ENCODE measurements at regions not wholly inside any gene's neighbourhood (a gene's known extent, or its start where the extent isn't known, plus 50 kb on each side); places are given as distances from the start of the nearest gene placed in this dataset.

DNA sequence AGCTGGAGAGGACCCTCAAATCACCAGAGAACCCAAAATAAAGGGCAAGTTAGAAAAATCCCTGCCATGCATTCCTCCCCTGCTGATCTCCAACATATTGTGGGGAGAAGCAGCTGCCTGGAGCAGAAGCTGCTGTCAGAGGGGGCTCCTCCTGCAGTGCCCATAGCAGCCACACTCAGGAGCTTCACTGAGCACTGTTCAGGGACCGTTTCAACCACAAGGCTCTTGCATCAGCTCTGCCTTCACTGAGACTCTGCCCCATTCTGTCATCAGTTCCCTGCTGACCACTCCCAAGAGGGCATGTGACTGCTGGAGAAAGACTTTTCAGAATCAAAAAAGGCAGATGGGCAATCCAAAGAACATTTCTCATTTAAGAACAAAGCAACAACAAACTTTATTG lies 392.7 kb downstream of the GALC start:
- TF ChIP-seq, protein P1, sequence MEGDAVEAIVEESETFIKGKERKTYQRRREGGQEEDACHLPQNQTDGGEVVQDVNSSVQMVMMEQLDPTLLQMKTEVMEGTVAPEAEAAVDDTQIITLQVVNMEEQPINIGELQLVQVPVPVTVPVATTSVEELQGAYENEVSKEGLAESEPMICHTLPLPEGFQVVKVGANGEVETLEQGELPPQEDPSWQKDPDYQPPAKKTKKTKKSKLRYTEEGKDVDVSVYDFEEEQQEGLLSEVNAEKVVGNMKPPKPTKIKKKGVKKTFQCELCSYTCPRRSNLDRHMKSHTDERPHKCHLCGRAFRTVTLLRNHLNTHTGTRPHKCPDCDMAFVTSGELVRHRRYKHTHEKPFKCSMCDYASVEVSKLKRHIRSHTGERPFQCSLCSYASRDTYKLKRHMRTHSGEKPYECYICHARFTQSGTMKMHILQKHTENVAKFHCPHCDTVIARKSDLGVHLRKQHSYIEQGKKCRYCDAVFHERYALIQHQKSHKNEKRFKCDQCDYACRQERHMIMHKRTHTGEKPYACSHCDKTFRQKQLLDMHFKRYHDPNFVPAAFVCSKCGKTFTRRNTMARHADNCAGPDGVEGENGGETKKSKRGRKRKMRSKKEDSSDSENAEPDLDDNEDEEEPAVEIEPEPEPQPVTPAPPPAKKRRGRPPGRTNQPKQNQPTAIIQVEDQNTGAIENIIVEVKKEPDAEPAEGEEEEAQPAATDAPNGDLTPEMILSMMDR (IDR thresholded peaks at IDR 0.05; ENCODE audit: unreplicated experiment), result no peak
- no peaks in the 10 kb centered on the region for H3K4me1 Mint-ChIP-seq (ENCODE audit: low read depth, unreplicated experiment)
- CTCF ChIA-PET, result no interaction called here
- intact Hi-C loops (cut with micrococcal nuclease; ENCODE audit: unreplicated experiment), result no loop called here
- no peak overlapping the region for H3K4me3 Mint-ChIP-seq (ENCODE audit: low read depth, unreplicated experiment)
- no peaks in the 10 kb centered on the region for H3K36me3 Mint-ChIP-seq (ENCODE audit: insufficient read depth, unreplicated experiment)
- no TSS peak for BruUV-seq (replicated peaks)
- H3K27me3 Mint-ChIP-seq (ENCODE audit: unreplicated experiment), result no peaks in the 10 kb centered on the region
- peaks cover 8% of the 10 kb centered on the region for H3K9me3 Mint-ChIP-seq (ENCODE audit: low read depth, unreplicated experiment)
- DNase-seq, result no peak
- H3K27ac Mint-ChIP-seq (ENCODE audit: unreplicated experiment), result no peak overlapping the region

DNA sequence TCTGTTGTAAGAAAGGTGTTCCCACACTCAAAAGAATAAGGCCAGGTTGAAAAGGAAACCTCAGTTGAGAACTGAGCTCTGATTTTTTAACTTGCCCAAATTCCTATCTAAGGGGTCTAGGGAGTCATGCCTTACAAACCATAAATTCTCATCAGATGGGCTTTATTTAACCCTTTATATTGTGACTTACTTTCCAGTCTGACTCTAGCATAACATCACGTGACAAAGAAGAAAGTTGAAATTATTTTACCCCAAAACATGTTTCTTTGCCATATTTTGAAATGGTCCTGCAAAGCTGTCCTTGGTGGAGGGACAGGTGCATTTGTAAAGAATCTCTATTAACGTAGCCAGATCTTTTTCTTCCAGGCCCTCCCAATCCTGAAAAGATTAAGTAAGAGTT lies 411.7 kb downstream of the GALC start:
- no peaks in the 10 kb centered on the region for H3K27me3 Mint-ChIP-seq (ENCODE audit: unreplicated experiment)
- no peak overlapping the region for H3K27ac Mint-ChIP-seq (ENCODE audit: unreplicated experiment)
- DNase-seq, result no peak
- CTCF ChIA-PET, result no interaction called here
- no TSS peak for BruUV-seq (replicated peaks)
- H3K36me3 Mint-ChIP-seq (ENCODE audit: insufficient read depth, unreplicated experiment), result no peaks in the 10 kb centered on the region
- no peak overlapping the region for H3K4me3 Mint-ChIP-seq (ENCODE audit: low read depth, unreplicated experiment)
- intact Hi-C loops (cut with micrococcal nuclease; ENCODE audit: unreplicated experiment), result no loop called here
- no peaks in the 10 kb centered on the region for H3K9me3 Mint-ChIP-seq (ENCODE audit: low read depth, unreplicated experiment)
- TF ChIP-seq, protein P1 (IDR thresholded peaks at IDR 0.05; ENCODE audit: unreplicated experiment), result no peak
- peaks cover 9% of the 10 kb centered on the region for H3K4me1 Mint-ChIP-seq (ENCODE audit: low read depth, unreplicated experiment)

DNA sequence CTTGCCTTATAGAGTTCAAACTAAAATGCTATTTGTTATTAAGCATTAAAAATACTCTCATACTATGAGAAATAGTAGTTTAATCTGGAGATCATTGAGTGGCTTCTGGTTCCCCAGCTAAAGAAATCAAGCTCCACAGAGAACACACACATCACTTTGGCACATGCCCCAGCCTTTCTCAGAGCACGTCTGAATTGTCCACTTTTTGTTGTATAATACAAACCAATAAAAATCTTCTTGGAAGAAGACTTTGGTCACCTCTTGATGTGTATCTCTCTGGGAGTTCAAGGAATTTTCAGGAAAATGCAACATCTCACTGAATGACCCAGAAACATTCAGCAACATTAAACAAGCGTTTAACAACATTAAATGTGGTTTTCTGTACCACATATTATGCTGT lies 413.9 kb downstream of the GALC start:
- Mint-ChIP-seq H3K4me1 (ENCODE audit: low read depth, unreplicated experiment) (peaks cover 9% of the 10 kb centered on the region), H3K27ac (ENCODE audit: unreplicated experiment) (no peak overlapping the region), H3K27me3 (ENCODE audit: unreplicated experiment) (no peaks in the 10 kb centered on the region), H3K4me3 (ENCODE audit: low read depth, unreplicated experiment) (no peak overlapping the region), H3K36me3 (ENCODE audit: insufficient read depth, unreplicated experiment) (no peaks in the 10 kb centered on the region), H3K9me3 (ENCODE audit: low read depth, unreplicated experiment) (no peaks in the 10 kb centered on the region)
- BruUV-seq (replicated peaks), result no TSS peak
- TF ChIP-seq, protein P1 (IDR thresholded peaks at IDR 0.05; ENCODE audit: unreplicated experiment), result no peak
- intact Hi-C loops (cut with micrococcal nuclease; ENCODE audit: unreplicated experiment), result no loop called here
- no peak for DNase-seq
- CTCF ChIA-PET, result interaction anchor here (0.7 kb wide), 1 partner anchor 12 kb away, joined by 3 read pairs; no protein-coding TSS in a partner anchor

DNA sequence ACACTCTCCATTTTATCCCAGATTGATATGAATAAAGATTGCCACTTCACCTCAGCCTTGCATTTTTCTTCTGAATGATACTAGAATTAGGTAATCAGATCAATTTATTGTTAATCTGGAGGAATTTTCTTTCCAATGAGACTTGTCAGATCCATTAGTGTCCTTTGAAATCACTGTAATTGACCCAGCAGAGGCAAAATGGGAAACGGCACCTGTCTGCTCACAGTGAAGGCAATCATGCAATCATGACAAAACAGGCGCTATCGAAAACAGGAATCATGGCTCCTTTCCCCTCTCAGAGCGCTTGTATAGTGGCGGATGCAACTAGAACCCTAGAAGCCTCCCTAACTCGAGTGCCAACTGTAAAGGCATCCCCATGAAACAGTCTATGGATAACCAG lies 417.6 kb downstream of the GALC start:
- CTCF ChIA-PET, result no interaction called here

More for the DNA sequence above, 417.6 kb downstream of the GALC start:
- TF ChIP-seq, protein P1 (IDR thresholded peaks at IDR 0.05; ENCODE audit: unreplicated experiment), result no peak
- no peak for DNase-seq
- Mint-ChIP-seq H3K4me3 (ENCODE audit: low read depth, unreplicated experiment) (no peak overlapping the region), H3K9me3 (ENCODE audit: low read depth, unreplicated experiment) (no peaks in the 10 kb centered on the region), H3K36me3 (ENCODE audit: insufficient read depth, unreplicated experiment) (no peaks in the 10 kb centered on the region), H3K27ac (ENCODE audit: unreplicated experiment) (no peak overlapping the region), H3K27me3 (ENCODE audit: unreplicated experiment) (no peaks in the 10 kb centered on the region), H3K4me1 (ENCODE audit: low read depth, unreplicated experiment) (no peaks in the 10 kb centered on the region)
- no TSS peak for BruUV-seq (replicated peaks)
- intact Hi-C loops (cut with micrococcal nuclease; ENCODE audit: unreplicated experiment), result no loop called here

All from Calu3 (cell line).